ENCODE measurements at regions not wholly inside any gene's neighbourhood (a gene's known extent, or its start where the extent isn't known, plus 50 kb on each side); places are given as distances from the start of the nearest gene placed in this dataset.
"Not testable (repeated sequence)": the region's sequence is repeated elsewhere in the genome, so short reads cannot be mapped to it uniquely, and the experiment has no call there.

DNA sequence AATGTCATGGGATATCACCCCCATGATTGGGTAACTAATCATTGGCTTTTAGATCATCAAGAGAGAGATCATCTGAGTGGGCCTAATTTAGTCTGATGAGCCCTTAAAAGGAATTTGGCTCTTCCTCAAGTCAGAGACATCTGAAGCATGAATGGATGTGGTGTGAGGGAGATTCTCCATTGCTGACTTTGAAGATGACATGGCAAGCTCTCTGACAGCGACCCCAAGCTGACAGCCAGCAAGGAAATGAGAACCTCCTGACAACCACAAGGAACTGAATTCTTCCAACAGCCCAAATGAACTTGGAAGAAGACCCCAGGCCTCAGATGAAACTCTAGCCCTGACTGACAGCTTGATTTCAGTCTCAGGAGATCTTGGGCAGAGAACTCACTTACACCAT, 108.4 kb upstream of the SPATA12 start:
- Histone ChIP-seq H3K4me2 (replicated peaks; ENCODE audit: extremely low read depth, low read length, poor library complexity, severe bottlenecking) (no peak overlapping the region), H4K20me1 (ENCODE audit: insufficient read depth, low read length) (no peaks in the 10 kb centered on the region), H3K9me3 (replicated peaks in 1 of 2; ENCODE audit: control insufficient read depth in 1 of 2, insufficient read depth in 1 of 2, low read length in 2 of 2) (no peaks in the 10 kb centered on the region), H3K4me3 (replicated peaks in 1 of 3; ENCODE audit: low read depth in 2 of 3, low read length in 3 of 3) (no peak overlapping the region), H3K79me2 (ENCODE audit: insufficient read depth, low read length) (no peaks in the 10 kb centered on the region), H3K36me3 (replicated peaks in 1 of 2; ENCODE audit: control insufficient read depth in 1 of 2, insufficient read depth in 2 of 2, low read length in 2 of 2) (no peaks in the 10 kb centered on the region), H3K9ac (ENCODE audit: insufficient read depth, low read length, poor library complexity, severe bottlenecking) (no peak overlapping the region), H2AFZ (ENCODE audit: insufficient read depth, low read depth, low read length, poor library complexity, severe bottlenecking) (peak overlapping the region; percentile 1), H3K27ac (ENCODE audit: low read depth in 1 of 2, low read length in 2 of 2) (no peak overlapping the region), H3K27me3 (ENCODE audit: control insufficient read depth in 2 of 2, insufficient read depth in 2 of 2, low read length in 2 of 2) (no peaks in the 10 kb centered on the region), H3K4me1 (ENCODE audit: control insufficient read depth in 1 of 2, insufficient read depth in 2 of 2, low read length in 2 of 2) (no peaks in the 10 kb centered on the region)
- intact Hi-C loops (cut with micrococcal nuclease), result no loop called here
- no peak for DNase-seq
- Mint-ChIP-seq H3K36me3 (no peaks in the 10 kb centered on the region), H3K27ac (no peak overlapping the region), H3K9me3 (peaks cover 0 to 2% (median 0%) of the 10 kb centered on the region in 7 donors), H3K4me1 (no peaks in the 10 kb centered on the region), H3K27me3 (ENCODE audit: low read depth in 3 of 3) (peaks cover 0 to 7% (median 0%) of the 10 kb centered on the region in 3 donors), H3K4me3 (no peak overlapping the region)
- WGBS (ENCODE audit: insufficient coverage), result 0% methylated on average over 1 of the region's 1 CpG
- TF ChIP-seq, protein P1, sequence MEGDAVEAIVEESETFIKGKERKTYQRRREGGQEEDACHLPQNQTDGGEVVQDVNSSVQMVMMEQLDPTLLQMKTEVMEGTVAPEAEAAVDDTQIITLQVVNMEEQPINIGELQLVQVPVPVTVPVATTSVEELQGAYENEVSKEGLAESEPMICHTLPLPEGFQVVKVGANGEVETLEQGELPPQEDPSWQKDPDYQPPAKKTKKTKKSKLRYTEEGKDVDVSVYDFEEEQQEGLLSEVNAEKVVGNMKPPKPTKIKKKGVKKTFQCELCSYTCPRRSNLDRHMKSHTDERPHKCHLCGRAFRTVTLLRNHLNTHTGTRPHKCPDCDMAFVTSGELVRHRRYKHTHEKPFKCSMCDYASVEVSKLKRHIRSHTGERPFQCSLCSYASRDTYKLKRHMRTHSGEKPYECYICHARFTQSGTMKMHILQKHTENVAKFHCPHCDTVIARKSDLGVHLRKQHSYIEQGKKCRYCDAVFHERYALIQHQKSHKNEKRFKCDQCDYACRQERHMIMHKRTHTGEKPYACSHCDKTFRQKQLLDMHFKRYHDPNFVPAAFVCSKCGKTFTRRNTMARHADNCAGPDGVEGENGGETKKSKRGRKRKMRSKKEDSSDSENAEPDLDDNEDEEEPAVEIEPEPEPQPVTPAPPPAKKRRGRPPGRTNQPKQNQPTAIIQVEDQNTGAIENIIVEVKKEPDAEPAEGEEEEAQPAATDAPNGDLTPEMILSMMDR (IDR thresholded peaks at IDR 0.05), result no peak

DNA sequence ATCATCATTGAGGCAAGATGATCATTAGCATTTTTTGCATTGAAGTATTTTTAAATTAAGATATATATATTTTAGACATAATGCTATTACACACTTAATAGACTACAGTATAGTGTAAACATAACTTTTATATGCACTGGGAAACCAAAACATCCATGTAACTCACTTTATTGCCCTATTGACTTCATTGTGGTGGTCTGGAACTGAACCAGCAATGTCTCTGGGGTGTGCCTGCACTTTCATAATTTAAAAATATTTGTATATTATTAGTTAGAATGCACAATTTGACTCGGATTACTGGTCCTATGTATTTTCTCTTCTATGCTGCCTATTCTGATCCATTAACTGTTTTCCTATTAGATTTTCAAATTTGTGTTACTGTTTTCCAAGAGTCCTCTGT, 109.1 kb upstream of the SPATA12 start:
- peaks cover 0 to 7% (median 0%) of the 10 kb centered on the region in 3 donors for H3K27me3 Mint-ChIP-seq (ENCODE audit: low read depth in 3 of 3)
- no peak overlapping the region for H3K4me3 Mint-ChIP-seq
- Histone ChIP-seq H3K9me3 (replicated peaks in 1 of 2; ENCODE audit: control insufficient read depth in 1 of 2, insufficient read depth in 1 of 2, low read length in 2 of 2) (no peaks in the 10 kb centered on the region), H3K27me3 (ENCODE audit: control insufficient read depth in 2 of 2, insufficient read depth in 2 of 2, low read length in 2 of 2) (no peaks in the 10 kb centered on the region), H3K36me3 (replicated peaks in 1 of 2; ENCODE audit: control insufficient read depth in 1 of 2, insufficient read depth in 2 of 2, low read length in 2 of 2) (no peaks in the 10 kb centered on the region), H3K27ac (ENCODE audit: low read depth in 1 of 2, low read length in 2 of 2) (no peak overlapping the region), H4K20me1 (ENCODE audit: insufficient read depth, low read length) (no peaks in the 10 kb centered on the region), H3K9ac (ENCODE audit: insufficient read depth, low read length, poor library complexity, severe bottlenecking) (no peak overlapping the region), H2AFZ (ENCODE audit: insufficient read depth, low read depth, low read length, poor library complexity, severe bottlenecking) (no peak overlapping the region), H3K4me2 (replicated peaks; ENCODE audit: extremely low read depth, low read length, poor library complexity, severe bottlenecking) (no peak overlapping the region), H3K79me2 (ENCODE audit: insufficient read depth, low read length) (no peaks in the 10 kb centered on the region), H3K4me1 (ENCODE audit: control insufficient read depth in 1 of 2, insufficient read depth in 2 of 2, low read length in 2 of 2) (no peaks in the 10 kb centered on the region), H3K4me3 (replicated peaks in 1 of 3; ENCODE audit: low read depth in 2 of 3, low read length in 3 of 3) (no peak overlapping the region)
- no CpG with 5 or more reads among the region's 1 CpG for WGBS (ENCODE audit: insufficient coverage)
- H3K27ac Mint-ChIP-seq, result no peak overlapping the region
- peaks cover 0 to 3% of the 10 kb centered on the region in 2 donors for H3K36me3 Mint-ChIP-seq
- TF ChIP-seq, protein P1 (IDR thresholded peaks at IDR 0.05), result no peak
- peaks cover 2 to 9% (median 3%) of the 10 kb centered on the region in 7 donors for H3K9me3 Mint-ChIP-seq
- no peak for DNase-seq
- intact Hi-C loops (cut with micrococcal nuclease), result no loop called here
- no peaks in the 10 kb centered on the region for H3K4me1 Mint-ChIP-seq

DNA sequence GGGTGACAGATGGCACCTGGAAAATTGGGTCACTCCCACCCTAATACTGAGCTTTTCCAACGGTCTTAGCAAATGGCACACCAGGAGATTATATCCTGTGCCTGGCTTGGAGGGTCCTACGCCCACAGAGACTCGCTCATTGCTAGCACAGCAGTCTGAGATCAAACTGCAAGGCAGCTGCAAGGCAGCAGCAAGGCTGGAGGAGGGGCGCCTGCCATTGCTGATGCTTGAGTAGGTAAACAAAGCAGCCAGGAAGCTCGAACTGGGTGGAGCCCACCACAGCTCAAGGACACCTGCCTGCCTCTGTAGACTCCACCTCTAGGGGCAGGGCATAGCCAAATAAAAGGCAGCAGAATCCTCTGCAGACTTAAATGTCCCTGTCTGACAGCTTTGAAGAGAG, 115.1 kb upstream of the SPATA12 start:
- H3K36me3 Mint-ChIP-seq; H2AFZ ChIP-seq (ENCODE audit: insufficient read depth, low read depth, low read length, poor library complexity, severe bottlenecking); H3K9ac ChIP-seq (ENCODE audit: insufficient read depth, low read length, poor library complexity, severe bottlenecking); H3K27me3 ChIP-seq (ENCODE audit: control insufficient read depth in 2 of 2, insufficient read depth in 2 of 2, low read length in 2 of 2); H3K4me1 ChIP-seq (ENCODE audit: control insufficient read depth in 1 of 2, insufficient read depth in 2 of 2, low read length in 2 of 2); DNase-seq; H3K79me2 ChIP-seq (ENCODE audit: insufficient read depth, low read length); H3K9me3 ChIP-seq (replicated peaks in 1 of 2; ENCODE audit: control insufficient read depth in 1 of 2, insufficient read depth in 1 of 2, low read length in 2 of 2); H4K20me1 ChIP-seq (ENCODE audit: insufficient read depth, low read length); H3K36me3 ChIP-seq (replicated peaks in 1 of 2; ENCODE audit: control insufficient read depth in 1 of 2, insufficient read depth in 2 of 2, low read length in 2 of 2); H3K4me1 Mint-ChIP-seq; H3K4me3 Mint-ChIP-seq; H3K4me2 ChIP-seq (replicated peaks; ENCODE audit: extremely low read depth, low read length, poor library complexity, severe bottlenecking); H3K27me3 Mint-ChIP-seq (ENCODE audit: low read depth in 3 of 3); H3K4me3 ChIP-seq (replicated peaks in 1 of 3; ENCODE audit: low read depth in 2 of 3, low read length in 3 of 3); H3K27ac ChIP-seq (ENCODE audit: low read depth in 1 of 2, low read length in 2 of 2); intact Hi-C loops (cut with micrococcal nuclease): not testable (repeated sequence)
- Mint-ChIP-seq H3K27ac (peak overlapping the region in 1 of 7 donors; percentile 38), H3K9me3 (peaks cover 14 to 24% (median 16%) of the 10 kb centered on the region in 7 donors)
- 90% methylated on average over 5 of the region's 5 CpGs for WGBS (ENCODE audit: insufficient coverage)
